Stomach (tissue), 8 donors: ENCODE measurements at regions not wholly inside any gene's neighbourhood (a gene's known extent, or its start where the extent isn't known, plus 50 kb on each side); places are given as distances from the start of the nearest gene placed in this dataset.

ENCODE experiments used
- DNase-seq, 2 donors: peaks; one replicate each; pipeline versions ENCODE4 v3.0.0 to v3.0.0-alpha.2; 2013 to 2019
- H3K27ac ChIP-seq, 5 donors: fragments of 200-600 bp in 4 of 5; sonication (generic) in 4 of 5; one replicate each; pipeline ENCODE4 v1.5.1; 2013 to 2019; ENCODE audit warnings: mild to moderate bottlenecking in 1 of 5, moderate library complexity in 1 of 5
- H3K27me3 ChIP-seq, 3 donors: fragments of 200-600 bp; sonication (generic); one replicate each; pipeline ENCODE4 v1.5.1; 2017 to 2019; ENCODE audit warnings: mixed run types in 1 of 3
- H3K36me3 ChIP-seq, 4 donors: fragments of 200-600 bp; sonication (generic); 1 replicate in 3 of 4; 2 replicates in 1 of 4; pipeline ENCODE4 v1.5.1; 2016 to 2019
- H3K4me1 ChIP-seq, 4 donors: fragments of 200-600 bp; sonication (generic); one replicate each; pipeline ENCODE4 v1.5.1; 2016 to 2019
- H3K4me3 ChIP-seq, 4 donors: fragments of 200-600 bp; sonication (generic) in 3 of 4; one replicate each; pipeline ENCODE4 v1.5.1; 2016 to 2019; ENCODE audit warnings: mild to moderate bottlenecking in 1 of 4
- H3K9me3 ChIP-seq, 4 donors: fragments of 200-600 bp; sonication (generic); one replicate each; pipeline ENCODE4 v1.5.1; 2016 to 2019
- EP300 ChIP-seq: sonication (generic); formaldehyde crosslinking; IDR thresholded peaks from one replicate; pipeline ENCODE4 v1.6.1; 2017; ENCODE audit warnings: antibody characterized with exemption
- POLR2A ChIP-seq, 4 donors: fragments of 450-650 bp; IDR thresholded peaks; one replicate each; pipeline ENCODE4 v1.6.1; 2016; ENCODE audit warnings: antibody characterized with exemption in 4 of 4, control low read depth in 2 of 4, mild to moderate bottlenecking in 1 of 4, moderate library complexity in 1 of 4
- POLR2AphosphoS5 ChIP-seq, 3 donors: sonication (generic); formaldehyde crosslinking; IDR thresholded peaks; one replicate each; pipeline ENCODE4 v1.6.1; 2016; ENCODE audit warnings: antibody characterized with exemption in 3 of 3
- WGBS, 5 donors: extraction: QIAGEN DNeasy Blood & Tissue Kit in 3 of 5; methylation state at CpG; one replicate each; pipeline versions ENCODE4 v1.1.5 to v1.1.7; 2013 to 2018; 5-methylcytosine and 5-hydroxymethylcytosine counted together
- intact Hi-C: fragments of 100-400 bp; cut with DNase I; formaldehyde crosslinking; loops from one replicate; pipeline ENCODE4 v1.15.1; 2023; ENCODE audit warnings: low total_unique reads
- TF ChIP-seq, protein P1 (sequence below), 7 experiments: fragments of 450-650 bp in 4 of 7; fragments of 200-600 bp in 3 of 7; sonication (generic) in 3 of 7; IDR thresholded peaks; one replicate each; pipeline ENCODE4 v1.5.1; 2016 to 2019; ENCODE audit warnings: antibody characterized with exemption in 7 of 7, control low read depth in 2 of 7, mild to moderate bottlenecking in 1 of 7
- donor health status: healthy with polysubstance abuse.
- donor health status: Bipolar disorder and iron deficiency.
- donor health status: healthy.

DNA sequence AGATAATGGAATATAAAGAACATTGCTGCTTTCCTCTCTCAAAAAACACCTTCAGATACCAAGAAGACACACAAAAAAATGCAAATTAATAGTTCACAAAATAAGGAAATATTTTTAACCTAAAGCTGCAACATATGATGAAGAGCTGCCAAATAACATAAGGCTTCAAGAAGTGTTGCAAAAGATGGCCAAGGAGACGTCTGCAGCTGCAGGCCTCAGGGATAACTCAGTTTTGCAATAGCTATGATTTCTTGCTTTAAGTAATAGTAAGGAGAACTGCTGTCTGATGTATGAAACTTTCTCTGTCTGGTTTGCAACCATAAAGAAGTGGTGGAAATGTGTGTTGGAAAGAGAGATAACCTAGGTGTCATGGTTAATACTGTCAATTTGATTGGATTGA is 1237.5 kb downstream of the MRPL39 start:
- Histone ChIP-seq H3K27me3 (no peaks in the 10 kb centered on the region), H3K4me1 (no peaks in the 10 kb centered on the region), H3K36me3 (no peaks in the 10 kb centered on the region), H3K9me3 (no peaks in the 10 kb centered on the region), H3K27ac (no peak overlapping the region), H3K4me3 (no peak overlapping the region)
- no peak for TF ChIP-seq EP300
- TF ChIP-seq POLR2AphosphoS5 (IDR thresholded peaks at IDR 0.05): no peak
- no peak for TF ChIP-seq POLR2A (IDR thresholded peaks at IDR 0.05)
- TF ChIP-seq, protein P1, sequence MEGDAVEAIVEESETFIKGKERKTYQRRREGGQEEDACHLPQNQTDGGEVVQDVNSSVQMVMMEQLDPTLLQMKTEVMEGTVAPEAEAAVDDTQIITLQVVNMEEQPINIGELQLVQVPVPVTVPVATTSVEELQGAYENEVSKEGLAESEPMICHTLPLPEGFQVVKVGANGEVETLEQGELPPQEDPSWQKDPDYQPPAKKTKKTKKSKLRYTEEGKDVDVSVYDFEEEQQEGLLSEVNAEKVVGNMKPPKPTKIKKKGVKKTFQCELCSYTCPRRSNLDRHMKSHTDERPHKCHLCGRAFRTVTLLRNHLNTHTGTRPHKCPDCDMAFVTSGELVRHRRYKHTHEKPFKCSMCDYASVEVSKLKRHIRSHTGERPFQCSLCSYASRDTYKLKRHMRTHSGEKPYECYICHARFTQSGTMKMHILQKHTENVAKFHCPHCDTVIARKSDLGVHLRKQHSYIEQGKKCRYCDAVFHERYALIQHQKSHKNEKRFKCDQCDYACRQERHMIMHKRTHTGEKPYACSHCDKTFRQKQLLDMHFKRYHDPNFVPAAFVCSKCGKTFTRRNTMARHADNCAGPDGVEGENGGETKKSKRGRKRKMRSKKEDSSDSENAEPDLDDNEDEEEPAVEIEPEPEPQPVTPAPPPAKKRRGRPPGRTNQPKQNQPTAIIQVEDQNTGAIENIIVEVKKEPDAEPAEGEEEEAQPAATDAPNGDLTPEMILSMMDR (IDR thresholded peaks at IDR 0.05): no peak
- intact Hi-C loops: no loop called here
- WGBS, 5 donors: 42 to 60% (median 56%) methylated on average over 1 of the region's 1 CpG
- no peak for DNase-seq

DNA sequence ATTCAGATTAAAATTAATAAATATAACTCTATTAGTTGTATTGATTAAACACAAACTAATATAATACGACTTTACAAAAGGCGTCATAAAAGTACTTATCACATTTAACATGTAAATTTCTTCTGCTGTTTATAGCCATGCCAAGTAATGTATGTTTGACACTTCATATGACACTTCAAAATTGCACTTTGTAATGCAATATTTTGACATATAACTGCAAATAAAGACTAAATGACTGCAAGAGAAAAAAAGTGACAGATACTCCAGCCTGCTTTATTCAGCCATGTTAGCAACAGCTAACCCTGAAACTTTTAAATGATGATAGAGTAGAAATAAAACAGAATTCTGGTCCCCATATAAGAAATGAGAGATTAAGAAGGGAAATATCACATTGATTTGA is 1238.0 kb downstream of the MRPL39 start:
- Histone ChIP-seq H3K9me3 (no peaks in the 10 kb centered on the region), H3K27me3 (no peaks in the 10 kb centered on the region), H3K27ac (no peak overlapping the region), H3K36me3 (no peaks in the 10 kb centered on the region), H3K4me3 (no peak overlapping the region), H3K4me1 (no peaks in the 10 kb centered on the region)
- 90 to 93% (median 92%) methylated on average over 2 of the region's 2 CpGs for WGBS, 5 donors
- intact Hi-C loops: no loop called here
- DNase-seq: no peak
- TF ChIP-seq EP300 (no peak), POLR2A (IDR thresholded peaks at IDR 0.05) (no peak), POLR2AphosphoS5 (IDR thresholded peaks at IDR 0.05) (no peak)
- TF ChIP-seq, protein P1 (IDR thresholded peaks at IDR 0.05): no peak

DNA sequence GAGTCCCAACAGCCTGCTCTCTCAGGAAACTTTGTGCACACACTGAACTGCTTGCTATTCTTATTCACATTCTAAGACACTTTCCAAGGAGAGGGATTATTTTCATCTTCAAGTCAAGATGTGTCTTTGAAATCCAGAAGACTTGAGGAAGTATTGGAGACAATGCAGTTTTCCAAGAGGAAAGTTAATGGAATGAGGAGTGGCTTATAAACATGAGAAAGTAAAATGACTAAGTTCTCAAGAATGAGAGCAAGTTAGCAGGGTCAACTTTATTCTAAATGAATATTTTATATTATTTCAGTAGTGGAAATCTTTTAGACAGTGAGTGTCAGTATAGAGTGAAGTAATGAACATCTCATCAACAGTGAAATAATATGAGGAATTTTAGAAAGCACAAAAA is 1239.3 kb downstream of the MRPL39 start:
- TF ChIP-seq POLR2AphosphoS5 (IDR thresholded peaks at IDR 0.05): no peak
- no peak for TF ChIP-seq EP300
- TF ChIP-seq, protein P1 (IDR thresholded peaks at IDR 0.05): no peak
- no peak for TF ChIP-seq POLR2A (IDR thresholded peaks at IDR 0.05)
- Histone ChIP-seq H3K36me3 (no peaks in the 10 kb centered on the region), H3K4me1 (no peaks in the 10 kb centered on the region), H3K27ac (no peak overlapping the region), H3K27me3 (no peaks in the 10 kb centered on the region), H3K9me3 (peaks cover 0 to 4% (median 0%) of the 10 kb centered on the region in 4 donors), H3K4me3 (no peak overlapping the region)
- intact Hi-C loops: no loop called here
- DNase-seq: no peak

DNA sequence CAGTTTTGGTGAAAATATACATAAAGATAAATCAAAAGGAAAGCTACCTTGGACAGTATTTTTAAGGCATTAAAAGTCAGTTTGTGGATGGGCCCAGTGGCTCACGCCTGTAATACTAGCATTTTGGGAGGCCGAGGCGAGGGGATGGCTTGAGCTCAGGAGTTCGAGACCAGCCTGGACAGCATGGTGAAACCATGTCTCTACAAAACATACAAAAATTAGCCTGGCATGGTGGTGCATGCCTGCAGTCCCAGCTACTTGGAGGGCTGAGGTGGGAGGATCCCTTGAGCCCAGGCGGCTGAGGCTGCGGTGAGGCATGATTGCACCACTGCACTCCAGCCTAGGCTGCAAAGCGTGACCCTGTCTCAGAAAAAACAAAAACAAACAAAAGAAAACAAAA is 1253.8 kb downstream of the MRPL39 start:
- no peaks in the 10 kb centered on the region for H3K4me1 ChIP-seq
- H3K27me3 ChIP-seq: no peaks in the 10 kb centered on the region
- no peak overlapping the region for H3K27ac ChIP-seq
- H3K4me3 ChIP-seq: no peak overlapping the region
- TF ChIP-seq EP300 (no peak), POLR2AphosphoS5 (IDR thresholded peaks at IDR 0.05) (no peak), POLR2A (IDR thresholded peaks at IDR 0.05) (no peak)
- TF ChIP-seq, protein P1 (IDR thresholded peaks at IDR 0.05): no peak
- H3K36me3 ChIP-seq: no peaks in the 10 kb centered on the region
- WGBS, 5 donors: 81 to 87% (median 82%) methylated on average over 7 of the region's 7 CpGs
- no peak for DNase-seq
- intact Hi-C loops: no loop called here
- H3K9me3 ChIP-seq: no peaks in the 10 kb centered on the region
